G401 (cell line): ENCODE measurements at regions not wholly inside any gene's neighbourhood (a gene's known extent, or its start where the extent isn't known, plus 50 kb on each side); places are given as distances from the start of the nearest gene placed in this dataset.

ENCODE experiments used
- DNase-seq: peaks from one replicate; pipeline ENCODE4 v3.0.0-alpha.2; 2015; ENCODE audit warnings: low spot score
- in situ Hi-C: cut with HindIII; loops from 2 replicates; pipeline ENCODE4 v1.10.0; 2016; ENCODE audit warnings: low sequenced_read_pairs, mixed read lengths

GRCh38 chr5:68463606-68464005, 248.1 kb downstream of the PIK3R1 start:
- DNase-seq = no peak
- in situ Hi-C loops = no loop called here

GRCh38 chr5:68464424-68464823, 248.9 kb downstream of the PIK3R1 start:
- no peak for DNase-seq
- in situ Hi-C loops = no loop called here

- in situ Hi-C loops = no loop called here
- DNase-seq = no peak
Measured at GRCh38 chr5:68465133-68465532, 249.6 kb downstream of the PIK3R1 start.

- in situ Hi-C loops = no loop called here
- no peak for DNase-seq
Measured at GRCh38 chr5:68465934-68466551, 250.5 kb downstream of the PIK3R1 start.

GRCh38 chr5:68467208-68467607, 251.7 kb downstream of the PIK3R1 start:
- in situ Hi-C loops = no loop called here
- no peak for DNase-seq

GRCh38 chr5:68467794-68468193, 252.2 kb downstream of the PIK3R1 start:
- DNase-seq = no peak
- in situ Hi-C loops = no loop called here

GRCh38 chr5:68468322-68468721, 252.8 kb downstream of the PIK3R1 start:
- no peak for DNase-seq
- in situ Hi-C loops = no loop called here

- in situ Hi-C loops = no loop called here
- DNase-seq = no peak
Measured at GRCh38 chr5:68475476-68475983, 260.0 kb downstream of the PIK3R1 start.

GRCh38 chr5:68476854-68477253, 261.3 kb downstream of the PIK3R1 start:
- DNase-seq = no peak
- in situ Hi-C loops = no loop called here

- in situ Hi-C loops = no loop called here
- DNase-seq = no peak
Measured at GRCh38 chr5:68478301-68479095, 262.9 kb downstream of the PIK3R1 start.

GRCh38 chr5:68479524-68479923, 264.0 kb downstream of the PIK3R1 start:
- DNase-seq = peak; percentile 86
- in situ Hi-C loops = no loop called here

GRCh38 chr5:68480335-68480940, 264.9 kb downstream of the PIK3R1 start:
- in situ Hi-C loops = no loop called here
- DNase-seq = no peak

- DNase-seq = peak; percentile 88
- in situ Hi-C loops = no loop called here
Measured at GRCh38 chr5:68482199-68482598, 266.6 kb downstream of the PIK3R1 start.

- in situ Hi-C loops = no loop called here
- DNase-seq = no peak
Measured at GRCh38 chr5:68484307-68485068, 268.9 kb downstream of the PIK3R1 start.

GRCh38 chr5:68489556-68489955, 274.0 kb downstream of the PIK3R1 start:
- in situ Hi-C loops = no loop called here
- no peak for DNase-seq

GRCh38 chr5:68490406-68490805, 274.9 kb downstream of the PIK3R1 start:
- no peak for DNase-seq
- in situ Hi-C loops = no loop called here

GRCh38 chr5:68494771-68495170, 279.2 kb downstream of the PIK3R1 start:
- DNase-seq = no peak
- in situ Hi-C loops = no loop called here

- no peak for DNase-seq
- in situ Hi-C loops = no loop called here
Measured at GRCh38 chr5:68499987-68500386, 284.4 kb downstream of the PIK3R1 start.

GRCh38 chr5:68500813-68501212, 285.3 kb downstream of the PIK3R1 start:
- no peak for DNase-seq
- in situ Hi-C loops = no loop called here

GRCh38 chr5:68502531-68502930, 287.0 kb downstream of the PIK3R1 start:
- no peak for DNase-seq
- in situ Hi-C loops = no loop called here
